ENCODE measurements at regions not wholly inside any gene's neighbourhood (a gene's known extent, or its start where the extent isn't known, plus 50 kb on each side); places are given as distances from the start of the nearest gene placed in this dataset.

- TF ChIP-seq POLR2AphosphoS5 (IDR thresholded peaks at IDR 0.05) (no peak), EP300 (IDR thresholded peaks at IDR 0.05) (no peak), POLR2A (IDR thresholded peaks at IDR 0.05) (no peak)
- TF ChIP-seq, protein P1, sequence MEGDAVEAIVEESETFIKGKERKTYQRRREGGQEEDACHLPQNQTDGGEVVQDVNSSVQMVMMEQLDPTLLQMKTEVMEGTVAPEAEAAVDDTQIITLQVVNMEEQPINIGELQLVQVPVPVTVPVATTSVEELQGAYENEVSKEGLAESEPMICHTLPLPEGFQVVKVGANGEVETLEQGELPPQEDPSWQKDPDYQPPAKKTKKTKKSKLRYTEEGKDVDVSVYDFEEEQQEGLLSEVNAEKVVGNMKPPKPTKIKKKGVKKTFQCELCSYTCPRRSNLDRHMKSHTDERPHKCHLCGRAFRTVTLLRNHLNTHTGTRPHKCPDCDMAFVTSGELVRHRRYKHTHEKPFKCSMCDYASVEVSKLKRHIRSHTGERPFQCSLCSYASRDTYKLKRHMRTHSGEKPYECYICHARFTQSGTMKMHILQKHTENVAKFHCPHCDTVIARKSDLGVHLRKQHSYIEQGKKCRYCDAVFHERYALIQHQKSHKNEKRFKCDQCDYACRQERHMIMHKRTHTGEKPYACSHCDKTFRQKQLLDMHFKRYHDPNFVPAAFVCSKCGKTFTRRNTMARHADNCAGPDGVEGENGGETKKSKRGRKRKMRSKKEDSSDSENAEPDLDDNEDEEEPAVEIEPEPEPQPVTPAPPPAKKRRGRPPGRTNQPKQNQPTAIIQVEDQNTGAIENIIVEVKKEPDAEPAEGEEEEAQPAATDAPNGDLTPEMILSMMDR (IDR thresholded peaks at IDR 0.05), result no peak
These were observed 246.0 kb upstream of the LRRN1 start for GRCh38 chr3:3553236-3553635.
